NCI-H446 treated with DMSO at 0.1 percent for 48 hours (cell line): ENCODE measurements at regions not wholly inside any gene's neighbourhood (a gene's known extent, or its start where the extent isn't known, plus 50 kb on each side); places are given as distances from the start of the nearest gene placed in this dataset.
A peak's percentile ranks its signal among the peaks of the same experiment; 100 is the strongest.
"Not testable (repeated sequence)": the region's sequence is repeated elsewhere in the genome, so short reads cannot be mapped to it uniquely, and the experiment has no call there.

Experiments
- DNase-seq: peaks from one replicate; lab custom pipeline; 2025; lab: John Stamatoyannopoulos, UW

- not testable (repeated sequence) for DNase-seq
Measured at GRCh38 chr5:52165806-52166205, 621.9 kb upstream of the ITGA1 start.

DNA sequence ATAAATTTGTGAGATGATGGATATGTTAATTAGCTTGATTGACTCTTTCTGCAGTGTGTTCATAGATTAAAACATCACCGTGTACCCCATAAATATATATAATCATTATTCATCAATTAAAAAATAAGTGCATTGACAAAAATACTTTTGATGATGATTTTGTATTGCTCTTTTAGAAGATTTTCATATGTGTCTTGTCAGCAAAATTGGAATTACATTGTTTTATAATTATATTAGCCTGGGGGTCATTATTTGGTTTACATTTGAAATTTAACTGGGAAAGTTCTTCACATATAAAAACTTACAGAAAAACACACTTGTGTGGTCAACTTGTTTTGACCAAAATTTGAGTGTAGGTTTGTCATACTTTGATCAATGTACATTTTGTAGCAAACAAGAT, 614.6 kb upstream of the ITGA1 start:
- DNase-seq = no peak

DNA sequence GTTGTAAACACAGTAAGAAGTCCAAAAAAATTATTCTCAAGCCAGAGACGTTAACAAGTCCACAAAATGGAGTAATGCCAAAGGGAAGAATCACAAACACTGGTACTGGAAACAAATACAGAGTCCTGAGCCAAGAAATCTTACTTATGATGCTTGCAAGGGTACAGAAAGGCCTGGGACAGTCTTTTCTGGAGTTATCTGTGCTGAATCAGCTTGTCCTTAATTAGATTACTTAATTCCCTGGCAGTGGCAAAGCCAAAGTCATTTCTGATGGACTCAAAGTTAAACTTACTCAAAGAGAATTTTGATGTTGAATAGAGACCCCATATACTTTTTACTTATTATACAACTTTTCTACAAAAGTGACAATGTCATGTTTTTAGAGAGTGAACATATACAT, 610.5 kb upstream of the ITGA1 start:
- DNase-seq = peak; percentile 58

DNA sequence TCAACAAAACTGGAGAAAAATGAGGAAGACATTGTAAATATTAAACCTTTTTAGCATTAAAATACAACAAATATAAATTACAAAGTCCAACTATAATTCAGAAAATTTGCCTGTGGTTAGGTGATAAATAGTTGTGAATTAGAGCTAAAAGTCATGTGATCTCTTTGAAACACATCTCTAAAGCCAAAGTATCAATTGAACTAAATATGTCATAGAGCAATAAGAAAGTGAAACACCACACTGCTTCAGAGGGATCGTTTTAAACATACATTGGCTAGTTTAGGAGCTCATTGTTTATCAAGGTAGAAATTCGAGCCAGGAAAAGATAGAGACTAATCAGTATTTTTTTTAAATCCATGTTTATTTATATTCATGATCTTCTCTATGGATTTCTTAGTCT, 606.3 kb upstream of the ITGA1 start:
- no peak for DNase-seq

GRCh38 chr5:52190737-52191136, 597.0 kb upstream of the ITGA1 start:
- no peak for DNase-seq

GRCh38 chr5:52199833-52200232, 587.9 kb upstream of the ITGA1 start:
- no peak for DNase-seq

GRCh38 chr5:52202256-52202655, 585.5 kb upstream of the ITGA1 start:
- DNase-seq = no peak

- DNase-seq = no peak
Measured at GRCh38 chr5:52204310-52204709, 583.4 kb upstream of the ITGA1 start.
